GM19397 (cell line): ENCODE measurements at regions not wholly inside any gene's neighbourhood (a gene's known extent, or its start where the extent isn't known, plus 50 kb on each side); places are given as distances from the start of the nearest gene placed in this dataset.
"Not testable (repeated sequence)": the region's sequence is repeated elsewhere in the genome, so short reads cannot be mapped to it uniquely, and the experiment has no call there.

Source experiments
- ATAC-seq: cut with Tn5 transposase; IDR thresholded peaks from one replicate; pipeline ENCODE4 v1.9.1; 2021; ENCODE audit warnings: mild to moderate bottlenecking, moderate library complexity; ENCODE audit not compliant: unreplicated experiment

GRCh38 chr11:80745416-80745815 is 1304.6 kb upstream of the TENM4 start:
- no peak for ATAC-seq

GRCh38 chr11:80733790-80734189 is 1293.0 kb upstream of the TENM4 start:
- no peak for ATAC-seq

- ATAC-seq = no peak
Observed at GRCh38 chr11:80733361-80733760, 1292.5 kb upstream of the TENM4 start.

- ATAC-seq = peak; percentile 95
Observed at GRCh38 chr11:80727315-80727714, 1286.5 kb upstream of the TENM4 start.

- ATAC-seq = no peak
Observed at GRCh38 chr11:80726236-80726635, 1285.4 kb upstream of the TENM4 start.

- ATAC-seq = no peak
Observed at GRCh38 chr11:80724366-80724765, 1283.5 kb upstream of the TENM4 start.

- ATAC-seq = no peak
Observed at GRCh38 chr11:80722629-80723028, 1281.8 kb upstream of the TENM4 start.

- no peak for ATAC-seq
Observed at GRCh38 chr11:80720295-80720694, 1279.5 kb upstream of the TENM4 start.

- no peak for ATAC-seq
Observed at GRCh38 chr11:80719292-80719646, 1278.4 kb upstream of the TENM4 start.

GRCh38 chr11:80718611-80719291 is 1277.9 kb upstream of the TENM4 start:
- no peak for ATAC-seq

- no peak for ATAC-seq
Observed at GRCh38 chr11:80702264-80702663, 1261.4 kb upstream of the TENM4 start.

- ATAC-seq = no peak
Observed at GRCh38 chr11:80700386-80700785, 1259.6 kb upstream of the TENM4 start.

GRCh38 chr11:80699406-80700177 is 1258.8 kb upstream of the TENM4 start:
- not testable (repeated sequence) for ATAC-seq

- no peak for ATAC-seq
Observed at GRCh38 chr11:80698637-80699036, 1257.8 kb upstream of the TENM4 start.

- ATAC-seq = no peak
Observed at GRCh38 chr11:80694385-80694784, 1253.6 kb upstream of the TENM4 start.

GRCh38 chr11:80687941-80688340 is 1247.1 kb upstream of the TENM4 start:
- ATAC-seq = no peak

GRCh38 chr11:80686889-80687288 is 1246.1 kb upstream of the TENM4 start:
- ATAC-seq = no peak

- no peak for ATAC-seq
Observed at GRCh38 chr11:80673566-80673965, 1232.7 kb upstream of the TENM4 start.

- ATAC-seq = no peak
Observed at GRCh38 chr11:80669620-80670019, 1228.8 kb upstream of the TENM4 start.

GRCh38 chr11:80668039-80668438 is 1227.2 kb upstream of the TENM4 start:
- no peak for ATAC-seq

GRCh38 chr11:80655834-80656233 is 1215.0 kb upstream of the TENM4 start:
- ATAC-seq = no peak

- ATAC-seq = no peak
Observed at GRCh38 chr11:80650966-80651365, 1210.1 kb upstream of the TENM4 start.

GRCh38 chr11:80649186-80649585 is 1208.4 kb upstream of the TENM4 start:
- no peak for ATAC-seq
